Natural killer cell treated with Interleukin-12 subunit alpha and Interleukin-12 subunit beta and Interleukin-15 and Interleukin-18, amount 100 ng/mL, for 72 hours (primary cell): ENCODE measurements at regions not wholly inside any gene's neighbourhood (a gene's known extent, or its start where the extent isn't known, plus 50 kb on each side); places are given as distances from the start of the nearest gene placed in this dataset.
"Not testable (repeated sequence)": the region's sequence is repeated elsewhere in the genome, so short reads cannot be mapped to it uniquely, and the experiment has no call there.

Experiments used
- ATAC-seq, 2 donors: fragments of 150-1000 bp; cut with Tn5 transposase in 1 of 2; sonication (Bioruptor Pico), chemical (Tn5 transposase) in 1 of 2; 2 replicates each; pipeline ENCODE4 v1.10.0; 2021
- DNase-seq: peaks from one replicate; pipeline ENCODE4 v3.0.0; 2022; ENCODE audit warnings: low spot score
- H3K27ac Mint-ChIP-seq, 2 donors: 1 replicate in 1 of 2; 2 replicates in 1 of 2; pipeline ENCODE4 v1.8.0; 2022; ENCODE audit warnings: mixed read lengths in 2 of 2, mild to moderate bottlenecking in 1 of 2, moderate library complexity in 1 of 2
- H3K27me3 Mint-ChIP-seq, 2 donors: 1 replicate in 1 of 2; 2 replicates in 1 of 2; pipeline ENCODE4 v1.8.0; 2022; ENCODE audit warnings: mixed read lengths in 2 of 2
- H3K36me3 Mint-ChIP-seq: one replicate; pipeline ENCODE4 v1.8.0; 2022; ENCODE audit warnings: mixed read lengths
- H3K4me1 Mint-ChIP-seq, 2 donors: 1 replicate in 1 of 2; 2 replicates in 1 of 2; pipeline ENCODE4 v1.8.0; 2022; ENCODE audit warnings: low read depth in 2 of 2, mixed read lengths in 2 of 2, mild to moderate bottlenecking in 1 of 2
- H3K4me3 Mint-ChIP-seq: one replicate; pipeline ENCODE4 v1.8.0; 2022; ENCODE audit warnings: mixed read lengths
- H3K9me3 Mint-ChIP-seq: 2 replicates; pipeline ENCODE4 v1.8.0; 2022; ENCODE audit warnings: mixed read lengths

GRCh38 chr1:189805735-189806134 is 671.9 kb downstream of the BRINP3 start:
- no peaks in the 10 kb centered on the region for H3K27me3 Mint-ChIP-seq
- ATAC-seq, result no peak
- peaks cover 16% of the 10 kb centered on the region for H3K9me3 Mint-ChIP-seq
- no peak for DNase-seq
- peaks cover 5% of the 10 kb centered on the region for H3K36me3 Mint-ChIP-seq
- no peak overlapping the region for H3K4me3 Mint-ChIP-seq
- no peak overlapping the region for H3K27ac Mint-ChIP-seq
- no peaks in the 10 kb centered on the region for H3K4me1 Mint-ChIP-seq

GRCh38 chr1:189810639-189811038 is 667.0 kb downstream of the BRINP3 start:
- H3K27ac Mint-ChIP-seq, H3K27me3 Mint-ChIP-seq, H3K4me1 Mint-ChIP-seq, H3K4me3 Mint-ChIP-seq, H3K36me3 Mint-ChIP-seq, DNase-seq, ATAC-seq, H3K9me3 Mint-ChIP-seq: not testable (repeated sequence)

- Mint-ChIP-seq H3K4me3 (no peak overlapping the region), H3K27ac (no peak overlapping the region), H3K27me3 (no peaks in the 10 kb centered on the region), H3K36me3 (peaks cover 5% of the 10 kb centered on the region), H3K4me1 (no peaks in the 10 kb centered on the region), H3K9me3 (peaks cover 6% of the 10 kb centered on the region)
- DNase-seq (no peak), ATAC-seq (no peak)
Observed at GRCh38 chr1:189811960-189812359, 665.7 kb downstream of the BRINP3 start.

- H3K4me3 Mint-ChIP-seq, result no peak overlapping the region
- peaks cover 7% of the 10 kb centered on the region for H3K9me3 Mint-ChIP-seq
- H3K4me1 Mint-ChIP-seq, result no peaks in the 10 kb centered on the region
- H3K27me3 Mint-ChIP-seq, result no peaks in the 10 kb centered on the region
- no peaks in the 10 kb centered on the region for H3K36me3 Mint-ChIP-seq
- ATAC-seq (no peak), DNase-seq (no peak)
- no peak overlapping the region for H3K27ac Mint-ChIP-seq
Observed at GRCh38 chr1:189816558-189816957, 661.1 kb downstream of the BRINP3 start.

GRCh38 chr1:189819751-189820150 is 657.9 kb downstream of the BRINP3 start:
- H3K9me3 Mint-ChIP-seq, result peaks cover 10% of the 10 kb centered on the region
- ATAC-seq (no peak), DNase-seq (no peak)
- no peak overlapping the region for H3K27ac Mint-ChIP-seq
- H3K4me3 Mint-ChIP-seq, result no peak overlapping the region
- no peaks in the 10 kb centered on the region for H3K4me1 Mint-ChIP-seq
- no peaks in the 10 kb centered on the region for H3K36me3 Mint-ChIP-seq
- H3K27me3 Mint-ChIP-seq, result no peaks in the 10 kb centered on the region

GRCh38 chr1:189821833-189822232 is 655.8 kb downstream of the BRINP3 start:
- no peak for ATAC-seq
- no peak for DNase-seq
- H3K9me3 Mint-ChIP-seq, result peaks cover 14% of the 10 kb centered on the region
- no peak overlapping the region for H3K27ac Mint-ChIP-seq
- H3K4me1 Mint-ChIP-seq, result no peaks in the 10 kb centered on the region
- H3K27me3 Mint-ChIP-seq, result no peaks in the 10 kb centered on the region
- no peak overlapping the region for H3K4me3 Mint-ChIP-seq
- H3K36me3 Mint-ChIP-seq, result peaks cover 8% of the 10 kb centered on the region

- H3K9me3 Mint-ChIP-seq, result peaks cover 17% of the 10 kb centered on the region
- H3K4me1 Mint-ChIP-seq, result no peaks in the 10 kb centered on the region
Observed at GRCh38 chr1:189834813-189835212, 642.9 kb downstream of the BRINP3 start.

GRCh38 chr1:189847613-189848012 is 630.1 kb downstream of the BRINP3 start:
- no peak overlapping the region for H3K4me3 Mint-ChIP-seq
- H3K27ac Mint-ChIP-seq, result no peak overlapping the region
- H3K9me3 Mint-ChIP-seq, result peaks cover 3% of the 10 kb centered on the region
- no peak for ATAC-seq
- DNase-seq, result no peak
- H3K36me3 Mint-ChIP-seq, result peaks cover 4% of the 10 kb centered on the region
- no peaks in the 10 kb centered on the region for H3K27me3 Mint-ChIP-seq
- H3K4me1 Mint-ChIP-seq, result no peaks in the 10 kb centered on the region

More at GRCh38 chr1:189834813-189835212, 642.9 kb downstream of the BRINP3 start:
- no peak overlapping the region for H3K4me3 Mint-ChIP-seq
- H3K36me3 Mint-ChIP-seq, result peaks cover 4% of the 10 kb centered on the region
- no peak for DNase-seq
- ATAC-seq, result no peak
- no peak overlapping the region for H3K27ac Mint-ChIP-seq
- H3K27me3 Mint-ChIP-seq, result no peaks in the 10 kb centered on the region

- DNase-seq, result no peak
- Mint-ChIP-seq H3K27me3 (no peaks in the 10 kb centered on the region), H3K4me1 (no peaks in the 10 kb centered on the region), H3K4me3 (no peak overlapping the region), H3K27ac (no peak overlapping the region), H3K36me3 (peaks cover 6% of the 10 kb centered on the region), H3K9me3 (peaks cover 11% of the 10 kb centered on the region)
- no peak for ATAC-seq
Observed at GRCh38 chr1:189851806-189852367, 625.8 kb downstream of the BRINP3 start.

GRCh38 chr1:189859385-189859977 is 618.2 kb downstream of the BRINP3 start:
- ATAC-seq (no peak), DNase-seq (no peak)
- Mint-ChIP-seq H3K27me3 (no peaks in the 10 kb centered on the region), H3K9me3 (peaks cover 12% of the 10 kb centered on the region), H3K36me3 (peaks cover 12% of the 10 kb centered on the region), H3K27ac (no peak overlapping the region), H3K4me1 (no peaks in the 10 kb centered on the region), H3K4me3 (no peak overlapping the region)

- Mint-ChIP-seq H3K36me3 (no peaks in the 10 kb centered on the region), H3K4me3 (no peak overlapping the region), H3K4me1 (no peaks in the 10 kb centered on the region), H3K27me3 (no peaks in the 10 kb centered on the region), H3K9me3 (peaks cover 10% of the 10 kb centered on the region), H3K27ac (no peak overlapping the region)
- no peak for DNase-seq
- ATAC-seq, result no peak
Observed at GRCh38 chr1:189866606-189867005, 611.1 kb downstream of the BRINP3 start.

- Mint-ChIP-seq H3K4me3 (no peak overlapping the region), H3K27ac (no peak overlapping the region), H3K4me1 (no peaks in the 10 kb centered on the region), H3K9me3 (peaks cover 7% of the 10 kb centered on the region), H3K27me3 (no peaks in the 10 kb centered on the region), H3K36me3 (no peaks in the 10 kb centered on the region)
- ATAC-seq, result no peak
- no peak for DNase-seq
Observed at GRCh38 chr1:189868021-189868420, 609.6 kb downstream of the BRINP3 start.

- Mint-ChIP-seq H3K4me1 (no peaks in the 10 kb centered on the region), H3K4me3 (no peak overlapping the region), H3K27me3 (no peaks in the 10 kb centered on the region), H3K36me3 (no peaks in the 10 kb centered on the region), H3K27ac (no peak overlapping the region), H3K9me3 (peaks cover 24% of the 10 kb centered on the region)
- DNase-seq (no peak), ATAC-seq (no peak)
Observed at GRCh38 chr1:189874715-189875435, 602.8 kb downstream of the BRINP3 start.

- DNase-seq, result no peak
- Mint-ChIP-seq H3K36me3 (no peaks in the 10 kb centered on the region), H3K9me3 (peaks cover 19% of the 10 kb centered on the region), H3K27me3 (no peaks in the 10 kb centered on the region), H3K4me3 (no peak overlapping the region), H3K27ac (no peak overlapping the region), H3K4me1 (no peaks in the 10 kb centered on the region)
- no peak for ATAC-seq
Observed at GRCh38 chr1:189880135-189880534, 597.5 kb downstream of the BRINP3 start.
